Uterus (tissue), 2 donors: ENCODE measurements at regions not wholly inside any gene's neighbourhood (a gene's known extent, or its start where the extent isn't known, plus 50 kb on each side); places are given as distances from the start of the nearest gene placed in this dataset.

Experiments used
- CTCF ChIP-seq, 4 experiments: fragments of 200-600 bp in 2 of 4; fragments of 450-650 bp in 2 of 4; sonication (generic) in 2 of 4; IDR thresholded peaks; one replicate each; pipeline ENCODE4 v1.5.1; 2016 to 2019; ENCODE audit warnings: antibody characterized with exemption in 4 of 4, mild to moderate bottlenecking in 2 of 4, moderate library complexity in 1 of 4
- POLR2A ChIP-seq, 2 donors: fragments of 450-650 bp; IDR thresholded peaks; one replicate each; pipeline ENCODE4 v1.6.1; 2016; ENCODE audit warnings: antibody characterized with exemption in 2 of 2, mild to moderate bottlenecking in 1 of 2, moderate library complexity in 1 of 2

GRCh38 chr10:91061608-91062007 lies 140.7 kb upstream of the ANKRD1 start:
- no peak for TF ChIP-seq CTCF (IDR thresholded peaks at IDR 0.05)
- TF ChIP-seq POLR2A (IDR thresholded peaks at IDR 0.05), result no peak
